Breast epithelium (tissue), 3 donors: ENCODE measurements at regions not wholly inside any gene's neighbourhood (a gene's known extent, or its start where the extent isn't known, plus 50 kb on each side); places are given as distances from the start of the nearest gene placed in this dataset.

ENCODE experiments used
- CTCF ChIP-seq, 3 donors: fragments of 450-650 bp; IDR thresholded peaks; one replicate each; pipeline ENCODE4 v1.5.1; 2016 to 2017; ENCODE audit warnings: antibody characterized with exemption in 3 of 3, mild to moderate bottlenecking in 3 of 3, moderate library complexity in 3 of 3
- POLR2A ChIP-seq: fragments of 450-650 bp; IDR thresholded peaks from one replicate; pipeline ENCODE4 v1.6.1; 2016; ENCODE audit warnings: antibody characterized with exemption, mild to moderate bottlenecking, moderate library complexity
- POLR2AphosphoS5 ChIP-seq, 3 donors: sonication (generic); formaldehyde crosslinking; IDR thresholded peaks; one replicate each; pipeline ENCODE4 v1.6.1; 2017; ENCODE audit warnings: antibody characterized with exemption in 3 of 3

- TF ChIP-seq POLR2A (no peak), CTCF (IDR thresholded peaks at IDR 0.05) (no peak), POLR2AphosphoS5 (IDR thresholded peaks at IDR 0.05) (no peak)
Observed at GRCh38 chr18:4987452-4988405, 209.3 kb downstream of the AKAIN1 start.
